ENCODE measurements at regions not wholly inside any gene's neighbourhood (a gene's known extent, or its start where the extent isn't known, plus 50 kb on each side); places are given as distances from the start of the nearest gene placed in this dataset.
"Not testable (repeated sequence)": the region's sequence is repeated elsewhere in the genome, so short reads cannot be mapped to it uniquely, and the experiment has no call there.

- intact Hi-C loops (cut with DNase I): no loop called here
- no peak for DNase-seq (ENCODE audit: low spot score)
Observed at GRCh38 chr6:54535568-54535967, 227.3 kb downstream of the TINAG start.

GRCh38 chr6:54541541-54541940, 233.3 kb downstream of the TINAG start:
- DNase-seq (ENCODE audit: low spot score): no peak
- intact Hi-C loops (cut with DNase I): no loop called here

DNA sequence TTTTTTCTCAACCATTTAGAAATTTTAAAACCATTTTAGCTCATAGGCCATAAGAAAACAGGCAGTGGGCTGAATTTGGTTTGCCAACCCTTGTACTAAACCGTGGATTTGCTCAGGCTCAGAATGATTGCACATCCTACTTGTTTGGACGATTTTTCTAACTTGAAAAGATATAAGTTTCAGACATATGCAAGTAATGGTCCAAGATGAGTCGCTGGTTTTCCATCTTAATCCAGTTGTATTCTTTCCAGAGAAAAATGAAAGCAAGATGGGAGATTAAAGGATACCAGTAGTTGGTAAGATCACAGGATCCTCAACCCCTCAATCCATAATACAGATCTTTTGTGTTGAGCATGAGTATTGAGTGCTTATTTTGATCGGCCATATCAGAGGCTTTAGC, 250.9 kb downstream of the TINAG start:
- intact Hi-C loops (cut with DNase I): no loop called here
- DNase-seq (ENCODE audit: low spot score): no peak

GRCh38 chr6:54564188-54564587, 255.9 kb downstream of the TINAG start:
- intact Hi-C loops (cut with DNase I); DNase-seq (ENCODE audit: low spot score): not testable (repeated sequence)

DNA sequence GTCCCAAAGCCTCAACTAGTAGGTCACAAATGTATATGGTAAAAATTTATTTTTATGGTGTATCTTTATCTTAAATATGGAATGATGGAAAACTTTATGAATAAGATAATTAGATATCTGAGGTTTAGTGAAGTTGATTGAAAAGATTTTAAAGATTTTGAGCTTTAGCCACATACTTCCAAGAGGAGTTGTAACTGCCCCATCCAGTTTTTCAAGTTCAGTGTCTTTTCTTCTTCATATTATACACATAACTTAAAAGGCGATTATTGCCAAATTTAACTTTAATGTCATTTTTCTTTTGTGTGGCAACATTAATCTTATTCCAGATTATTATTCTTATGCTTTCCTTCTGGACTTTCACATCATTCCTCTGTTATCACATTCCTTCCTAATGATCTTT, 266.4 kb downstream of the TINAG start:
- intact Hi-C loops (cut with DNase I): no loop called here
- no peak for DNase-seq (ENCODE audit: low spot score)

GRCh38 chr6:54578261-54578660, 268.3 kb upstream of the FAM83B start:
- DNase-seq (ENCODE audit: low spot score): no peak
- intact Hi-C loops (cut with DNase I): no loop called here

GRCh38 chr6:54579011-54579410, 267.6 kb upstream of the FAM83B start:
- intact Hi-C loops (cut with DNase I): no loop called here
- DNase-seq (ENCODE audit: low spot score): no peak

- intact Hi-C loops (cut with DNase I): no loop called here
- no peak for DNase-seq (ENCODE audit: low spot score)
Observed at GRCh38 chr6:54586251-54586650, 260.3 kb upstream of the FAM83B start.

- intact Hi-C loops (cut with DNase I): no loop called here
- no peak for DNase-seq (ENCODE audit: low spot score)
Observed at GRCh38 chr6:54587277-54587676, 259.3 kb upstream of the FAM83B start.

DNA sequence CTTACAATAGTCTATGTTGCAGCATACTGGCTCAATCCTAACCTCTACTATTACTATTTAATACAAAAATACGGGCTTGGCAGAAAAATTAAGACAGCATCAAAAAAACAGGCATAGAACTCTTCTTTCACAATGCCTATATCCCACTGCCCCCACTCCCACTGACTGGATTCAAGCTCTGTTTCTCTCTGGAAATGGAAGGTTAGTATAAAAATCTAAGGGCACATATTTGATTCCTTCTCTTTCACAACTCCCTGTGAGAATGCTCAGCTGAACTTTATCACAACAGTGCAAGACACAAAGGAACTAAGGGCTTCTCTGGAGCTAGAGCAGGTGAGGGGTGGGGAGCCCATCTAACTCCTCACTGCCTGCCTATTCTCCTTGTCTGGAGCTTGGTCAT, 258.4 kb upstream of the FAM83B start:
- DNase-seq (ENCODE audit: low spot score): no peak
- intact Hi-C loops (cut with DNase I): no loop called here

DNA sequence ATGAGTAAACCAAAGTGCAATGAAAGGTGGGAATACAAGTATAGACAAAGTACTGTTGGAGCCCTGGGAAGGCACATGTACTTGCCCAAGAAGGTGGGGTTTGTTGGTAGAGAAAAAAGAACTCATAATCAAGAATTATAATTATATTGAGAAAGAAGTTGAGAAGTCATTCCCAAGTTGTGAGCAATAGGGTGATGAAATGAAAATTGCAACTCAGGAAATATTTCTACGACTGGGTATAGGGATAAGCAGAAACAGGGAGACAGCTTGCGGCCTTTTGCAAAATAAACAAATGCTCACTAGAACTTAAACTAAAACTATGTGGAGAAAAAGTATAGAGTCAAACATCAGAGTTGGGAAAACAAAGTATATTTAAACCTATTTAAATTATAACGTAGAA, 250.7 kb upstream of the FAM83B start:
- intact Hi-C loops (cut with DNase I): no loop called here
- DNase-seq (ENCODE audit: low spot score): no peak

DNA sequence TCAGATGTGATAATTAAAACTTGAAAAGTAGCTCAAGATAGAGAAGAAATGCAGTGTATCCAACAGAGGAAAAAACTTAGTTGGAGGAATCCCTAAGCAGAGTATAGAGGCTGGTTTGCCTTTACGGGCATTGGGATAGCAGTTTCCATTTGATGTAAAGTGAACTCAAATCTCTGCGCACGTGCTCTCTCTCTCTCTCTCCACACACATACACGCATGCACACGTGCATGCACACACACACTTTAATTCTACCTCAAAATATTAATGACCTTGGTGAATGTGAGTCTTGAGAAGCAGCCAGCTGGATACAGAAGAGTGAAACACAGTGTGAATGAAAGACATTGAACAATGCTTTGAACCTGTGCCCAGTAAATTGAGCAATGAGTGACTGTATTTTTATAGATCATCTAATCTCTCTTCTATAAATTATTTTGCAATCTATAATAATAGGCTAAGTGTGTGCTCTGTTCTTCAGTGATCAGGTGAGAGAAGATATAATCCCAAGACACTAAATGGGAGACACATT, 247.7 kb upstream of the FAM83B start:
- intact Hi-C loops (cut with DNase I): no loop called here

DNA sequence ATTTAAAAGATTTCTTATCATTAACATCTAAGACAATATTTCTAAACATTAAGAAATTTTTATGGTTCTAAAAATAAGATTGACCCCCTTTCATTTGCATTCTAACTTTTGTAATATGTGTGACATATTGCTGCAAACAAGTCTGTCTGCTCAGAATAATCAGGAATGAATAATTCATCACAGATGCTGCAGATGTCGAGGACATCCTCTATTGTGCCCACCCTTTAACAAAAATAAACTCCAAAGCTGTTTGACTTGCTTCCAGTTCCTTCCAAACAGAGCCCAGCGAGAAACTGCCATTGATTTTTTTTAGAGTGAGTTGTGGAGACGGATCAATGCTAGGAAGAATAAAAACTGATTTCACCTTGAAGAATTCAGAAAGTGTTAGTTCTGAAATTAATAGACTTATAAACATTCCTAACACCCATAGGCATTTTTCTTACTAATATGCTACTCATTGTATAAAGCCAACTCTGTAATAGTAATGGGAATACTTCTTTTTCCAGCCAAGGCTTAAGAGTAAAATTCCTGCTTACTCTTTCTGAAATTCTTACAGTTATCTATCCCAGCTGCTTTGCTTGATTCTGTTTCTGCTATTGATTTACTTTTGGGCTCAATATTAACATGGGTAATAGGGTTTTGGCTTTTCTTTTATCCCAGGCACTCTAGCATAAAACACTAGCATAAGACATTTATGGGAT, 244.8 kb upstream of the FAM83B start:
- DNase-seq (ENCODE audit: low spot score): no peak
- intact Hi-C loops (cut with DNase I): no loop called here

More for the DNA sequence above, 247.7 kb upstream of the FAM83B start:
- no peak for DNase-seq (ENCODE audit: low spot score)

DNA sequence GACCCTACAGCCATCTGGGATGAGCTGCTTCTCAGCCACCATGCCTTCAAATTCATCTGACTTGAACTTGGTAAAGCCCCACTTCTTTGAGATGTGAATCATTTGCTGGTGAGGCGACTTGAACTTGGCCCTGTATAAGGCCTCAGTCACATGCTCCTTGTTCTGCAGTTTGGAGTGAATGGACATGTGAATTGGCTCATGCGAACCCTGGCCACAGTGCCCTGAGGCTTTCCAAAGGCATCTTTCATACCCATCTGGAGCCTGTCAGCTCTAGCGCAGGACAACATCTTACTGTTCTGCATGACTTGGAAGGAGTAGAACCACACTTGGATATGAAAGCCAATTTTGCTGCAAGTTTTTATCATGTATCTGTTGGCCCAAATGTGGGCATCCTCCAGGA, 244.0 kb upstream of the FAM83B start:
- intact Hi-C loops (cut with DNase I): no loop called here
- DNase-seq (ENCODE audit: low spot score): no peak

DNA sequence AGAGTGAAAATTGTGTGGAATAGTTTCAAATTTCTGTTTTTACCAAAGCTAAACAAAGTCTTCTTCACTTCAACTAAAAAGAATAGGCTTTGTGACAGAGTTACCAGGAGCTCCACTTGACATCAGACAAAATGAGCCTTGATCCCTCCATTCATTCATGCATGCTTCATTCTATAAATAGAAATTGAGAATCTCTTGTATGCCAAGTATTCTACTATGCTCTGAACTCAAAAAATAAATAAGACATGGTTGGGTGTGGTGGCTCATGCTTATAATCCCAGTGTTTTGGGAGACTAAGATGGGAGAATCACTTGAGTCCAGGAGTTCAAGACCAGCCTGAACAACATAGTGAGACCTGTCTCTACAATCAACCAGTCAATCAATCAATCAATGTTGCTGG, 236.6 kb upstream of the FAM83B start:
- intact Hi-C loops (cut with DNase I): no loop called here
- DNase-seq (ENCODE audit: low spot score): no peak

- DNase-seq (ENCODE audit: low spot score): no peak
- intact Hi-C loops (cut with DNase I): no loop called here
Observed at GRCh38 chr6:54613596-54613995, 233.0 kb upstream of the FAM83B start.

- peak; percentile 58 for DNase-seq (ENCODE audit: low spot score)
- intact Hi-C loops (cut with DNase I): no loop called here
Observed at GRCh38 chr6:54614499-54615195, 231.9 kb upstream of the FAM83B start.

DNA sequence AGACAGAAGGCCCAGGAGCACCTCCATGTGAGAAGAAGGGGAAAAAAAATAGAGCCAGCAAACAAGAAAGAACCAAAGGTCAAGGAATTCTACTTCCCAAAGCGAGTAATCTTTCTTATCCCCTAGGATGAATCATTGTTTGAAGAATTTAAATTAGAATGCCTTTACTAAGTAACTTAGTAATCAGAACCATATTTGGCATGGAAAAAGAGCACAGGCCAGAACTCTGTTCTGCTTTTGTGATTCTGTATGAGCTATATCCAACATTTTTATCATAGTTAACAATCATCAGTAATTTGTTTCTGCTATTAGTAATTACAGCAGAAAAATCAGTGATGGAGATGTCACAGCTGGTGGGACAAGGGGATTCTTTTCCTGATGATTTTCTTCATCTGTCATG, 228.8 kb upstream of the FAM83B start:
- intact Hi-C loops (cut with DNase I): no loop called here
- no peak for DNase-seq (ENCODE audit: low spot score)

- no peak for DNase-seq (ENCODE audit: low spot score)
- intact Hi-C loops (cut with DNase I): no loop called here
Observed at GRCh38 chr6:54618572-54618971, 228.0 kb upstream of the FAM83B start.

DNA sequence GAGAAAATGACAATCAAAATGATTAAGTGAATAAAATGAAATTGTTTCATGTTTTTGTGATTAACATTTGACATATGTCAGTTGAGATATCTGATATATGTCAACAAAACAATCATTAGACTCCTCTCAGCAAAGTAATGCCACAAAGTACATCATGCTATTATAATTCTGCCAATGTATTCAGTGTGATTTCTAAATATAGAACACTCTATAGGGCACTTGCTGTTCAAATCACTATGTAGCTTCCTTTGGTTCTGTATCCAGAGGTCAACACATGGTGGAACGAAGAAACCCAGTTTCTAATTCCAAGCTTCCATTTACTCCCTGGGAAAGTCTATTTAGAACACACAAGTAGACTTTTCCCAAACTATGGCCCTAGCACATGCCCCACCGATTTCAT, 227.5 kb upstream of the FAM83B start:
- DNase-seq (ENCODE audit: low spot score): no peak
- intact Hi-C loops (cut with DNase I): no loop called here

DNA sequence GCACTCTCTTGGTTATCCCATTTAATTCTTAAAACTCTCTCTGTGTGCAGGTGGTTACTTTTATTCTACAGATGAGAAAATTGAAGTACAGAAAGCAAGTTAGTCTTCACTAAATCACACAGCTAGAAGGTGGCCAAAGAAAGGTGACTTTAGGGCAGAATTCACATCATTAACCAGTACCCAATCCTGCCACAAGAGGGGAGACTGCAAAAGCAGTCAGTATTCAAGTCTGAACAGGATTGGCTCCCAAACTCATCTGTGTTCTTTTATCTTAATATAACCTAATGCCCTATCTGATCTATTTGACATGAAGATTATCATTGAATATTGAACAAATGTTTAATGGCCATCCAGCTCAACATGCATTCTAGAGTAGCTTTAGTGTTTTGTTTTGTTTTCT, 225.3 kb upstream of the FAM83B start:
- no peak for DNase-seq (ENCODE audit: low spot score)
- intact Hi-C loops (cut with DNase I): no loop called here
